Smooth muscle cell (in vitro differentiated cells): ENCODE measurements at regions not wholly inside any gene's neighbourhood (a gene's known extent, or its start where the extent isn't known, plus 50 kb on each side); places are given as distances from the start of the nearest gene placed in this dataset.
"Not testable (repeated sequence)": the region's sequence is repeated elsewhere in the genome, so short reads cannot be mapped to it uniquely, and the experiment has no call there.

Experiments used
- DNase-seq: peaks from one replicate; lab custom pipeline; 2025; ENCODE audit not compliant: unreplicated experiment; lab: John Stamatoyannopoulos, UW
- H2AFZ ChIP-seq: fragments of 200-600 bp; sonication (generic); 2 replicates; pipeline ENCODE4 v1.6.0; 2016; ENCODE audit warnings: antibody characterized with exemption, low read depth, mild to moderate bottlenecking
- H3F3A ChIP-seq: fragments of 200-600 bp; sonication (generic); 2 replicates; pipeline ENCODE4 v1.6.0; 2017; ENCODE audit warnings: antibody characterized with exemption, low read depth
- H3K27ac ChIP-seq: fragments of 200-600 bp; sonication (generic); 2 replicates; pipeline ENCODE4 v1.5.1; 2016; ENCODE audit warnings: low read depth, mild to moderate bottlenecking
- H3K27me3 ChIP-seq: fragments of 200-600 bp; sonication (generic); 2 replicates; pipeline ENCODE4 v1.6.1; 2016; ENCODE audit warnings: low read depth, mild to moderate bottlenecking
- H3K36me3 ChIP-seq: fragments of 200-600 bp; sonication (generic); 2 replicates; pipeline ENCODE4 v1.5.1; 2016; ENCODE audit warnings: low read depth
- H3K4me1 ChIP-seq: fragments of 200-600 bp; sonication (generic); 2 replicates; pipeline ENCODE4 v1.5.1; 2016; ENCODE audit warnings: low read depth
- H3K4me2 ChIP-seq: fragments of 200-600 bp; sonication (generic); 2 replicates; pipeline ENCODE4 v1.6.0; 2016; ENCODE audit warnings: mild to moderate bottlenecking
- H3K4me3 ChIP-seq: fragments of 200-600 bp; sonication (generic); 2 replicates; pipeline ENCODE4 v1.5.1; 2016; ENCODE audit warnings: mild to moderate bottlenecking
- H3K79me2 ChIP-seq: fragments of 200-600 bp; sonication (generic); 2 replicates; pipeline ENCODE4 v1.6.0; 2016; ENCODE audit warnings: low read depth, mild to moderate bottlenecking
- H3K9ac ChIP-seq: fragments of 200-600 bp; sonication (generic); 2 replicates; pipeline ENCODE4 v1.6.0; 2016; ENCODE audit warnings: low read depth
- H3K9me3 ChIP-seq: fragments of 200-600 bp; sonication (generic); replicated peaks from 2 replicates; pipeline ENCODE4 v1.5.1; 2016; ENCODE audit warnings: low read depth
- H4K20me1 ChIP-seq: fragments of 200-600 bp; sonication (generic); 2 replicates; pipeline ENCODE4 v1.6.0; 2016; ENCODE audit warnings: low read depth
- WGBS: methylation state at CpG from one replicate; pipeline ENCODE4 v1.1.7; 2016; ENCODE audit warnings: low lambda C conversion rate; 5-methylcytosine and 5-hydroxymethylcytosine counted together
- TF ChIP-seq, protein P1 (sequence below): fragments of 200-600 bp; sonication (generic); IDR thresholded peaks from 2 replicates; pipeline ENCODE4 v1.5.1; 2017; ENCODE audit warnings: borderline replicate concordance, mild to moderate bottlenecking, antibody characterized with exemption; ENCODE audit not compliant: insufficient read depth, poor library complexity, severe bottlenecking

DNA sequence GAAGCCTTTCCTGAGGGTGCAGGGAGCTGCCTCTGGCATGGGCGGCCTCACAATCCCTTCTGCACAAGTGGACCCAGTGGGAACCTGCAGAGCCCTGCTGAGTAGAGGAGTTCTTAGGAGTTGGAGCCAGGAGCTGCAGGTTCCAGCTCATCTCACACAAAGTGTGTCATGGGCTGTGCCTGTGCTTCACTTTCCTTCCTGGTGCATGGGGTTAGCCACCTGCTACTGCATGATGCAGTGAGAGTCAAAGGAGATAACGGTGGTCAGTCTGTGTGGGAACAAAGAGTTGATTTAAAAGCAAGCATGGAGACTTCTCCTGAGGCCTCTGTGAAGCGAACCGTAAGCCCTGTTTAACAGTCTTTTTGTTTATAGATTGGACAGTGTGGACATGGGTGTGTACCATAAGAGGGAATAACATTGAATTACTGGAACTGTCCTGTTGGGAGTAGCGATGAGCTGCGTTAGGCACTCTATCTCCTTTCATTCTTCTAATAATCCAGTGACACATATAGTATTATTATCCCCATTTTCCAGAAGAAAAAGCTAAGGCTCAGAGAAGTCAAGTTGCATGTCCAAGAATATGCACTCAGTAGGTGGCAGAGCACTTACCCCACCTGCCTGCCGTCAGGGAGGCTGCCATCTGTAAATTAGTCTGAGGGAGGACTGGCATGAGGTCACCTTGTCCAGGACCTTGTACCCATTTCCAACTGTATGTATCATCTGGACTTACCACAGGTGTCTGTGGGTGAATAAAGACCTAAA lies 68.7 kb upstream of the PRR23C start:
- Histone ChIP-seq H2AFZ (no peak overlapping the region), H3K79me2 (no peaks in the 10 kb centered on the region), H4K20me1 (no peaks in the 10 kb centered on the region), H3K27ac (no peak overlapping the region), H3K4me1 (no peaks in the 10 kb centered on the region), H3K27me3 (peaks cover 28% of the 10 kb centered on the region), H3K4me3 (no peak overlapping the region), H3K36me3 (no peaks in the 10 kb centered on the region), H3K4me2 (no peak overlapping the region), H3F3A (no peaks in the 10 kb centered on the region), H3K9me3 (no peaks in the 10 kb centered on the region), H3K9ac (no peak overlapping the region)
- TF ChIP-seq, protein P1, sequence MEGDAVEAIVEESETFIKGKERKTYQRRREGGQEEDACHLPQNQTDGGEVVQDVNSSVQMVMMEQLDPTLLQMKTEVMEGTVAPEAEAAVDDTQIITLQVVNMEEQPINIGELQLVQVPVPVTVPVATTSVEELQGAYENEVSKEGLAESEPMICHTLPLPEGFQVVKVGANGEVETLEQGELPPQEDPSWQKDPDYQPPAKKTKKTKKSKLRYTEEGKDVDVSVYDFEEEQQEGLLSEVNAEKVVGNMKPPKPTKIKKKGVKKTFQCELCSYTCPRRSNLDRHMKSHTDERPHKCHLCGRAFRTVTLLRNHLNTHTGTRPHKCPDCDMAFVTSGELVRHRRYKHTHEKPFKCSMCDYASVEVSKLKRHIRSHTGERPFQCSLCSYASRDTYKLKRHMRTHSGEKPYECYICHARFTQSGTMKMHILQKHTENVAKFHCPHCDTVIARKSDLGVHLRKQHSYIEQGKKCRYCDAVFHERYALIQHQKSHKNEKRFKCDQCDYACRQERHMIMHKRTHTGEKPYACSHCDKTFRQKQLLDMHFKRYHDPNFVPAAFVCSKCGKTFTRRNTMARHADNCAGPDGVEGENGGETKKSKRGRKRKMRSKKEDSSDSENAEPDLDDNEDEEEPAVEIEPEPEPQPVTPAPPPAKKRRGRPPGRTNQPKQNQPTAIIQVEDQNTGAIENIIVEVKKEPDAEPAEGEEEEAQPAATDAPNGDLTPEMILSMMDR: no peak
- DNase-seq: no peak
- WGBS: 59% methylated on average over 7 of the region's 7 CpGs

GRCh38 chr3:139113993-139114375 lies 69.3 kb upstream of the PRR23C start:
- 87% methylated on average over 4 of the region's 4 CpGs for WGBS
- TF ChIP-seq, protein P1: no peak
- no peak overlapping the region for H3K4me3 ChIP-seq

DNA sequence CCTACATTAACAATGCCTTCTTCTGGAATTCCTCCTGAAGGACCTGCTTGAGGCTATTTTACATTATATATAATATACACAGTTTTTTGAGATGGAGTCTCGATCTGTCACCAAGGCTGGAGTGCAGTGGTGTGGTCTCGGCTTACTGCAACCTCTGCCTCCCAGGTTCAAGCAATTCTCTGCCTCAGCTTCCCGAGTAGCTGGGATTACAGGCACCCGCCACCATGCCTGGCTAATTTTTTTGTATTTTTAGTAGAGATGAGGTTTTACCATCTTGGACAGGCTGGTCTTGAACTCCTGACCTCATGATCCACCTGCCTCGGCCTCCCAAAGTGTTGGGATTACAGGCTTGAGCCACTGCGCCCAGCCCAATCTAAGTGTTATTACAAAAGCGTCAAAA lies 71.9 kb upstream of the PRR23C start:
- not testable (repeated sequence) for H3K27me3 ChIP-seq, H4K20me1 ChIP-seq, H2AFZ ChIP-seq, H3K4me1 ChIP-seq, H3K4me3 ChIP-seq, H3K79me2 ChIP-seq, H3K9me3 ChIP-seq, H3F3A ChIP-seq, DNase-seq, H3K36me3 ChIP-seq, H3K9ac ChIP-seq, H3K27ac ChIP-seq, H3K4me2 ChIP-seq
- WGBS: 95% methylated on average over 7 of the region's 7 CpGs

More at GRCh38 chr3:139113993-139114375, 69.3 kb upstream of the PRR23C start:
- no peak for DNase-seq
- H3K4me2 ChIP-seq: no peak overlapping the region
- no peak overlapping the region for H3K27ac ChIP-seq
- H3K79me2 ChIP-seq: no peaks in the 10 kb centered on the region
- H3K36me3 ChIP-seq: no peaks in the 10 kb centered on the region
- no peak overlapping the region for H2AFZ ChIP-seq
- H3K9ac ChIP-seq: no peak overlapping the region
- no peaks in the 10 kb centered on the region for H3F3A ChIP-seq
- H3K27me3 ChIP-seq: peaks cover 28% of the 10 kb centered on the region
- no peaks in the 10 kb centered on the region for H3K4me1 ChIP-seq
- no peaks in the 10 kb centered on the region for H3K9me3 ChIP-seq
- no peaks in the 10 kb centered on the region for H4K20me1 ChIP-seq

- H3K4me3 ChIP-seq: no peak overlapping the region
- DNase-seq: no peak
- no peaks in the 10 kb centered on the region for H3K79me2 ChIP-seq
- H3K27ac ChIP-seq: no peak overlapping the region
- no peak overlapping the region for H2AFZ ChIP-seq
- H4K20me1 ChIP-seq: no peaks in the 10 kb centered on the region
- H3F3A ChIP-seq: no peaks in the 10 kb centered on the region
- H3K9ac ChIP-seq: no peak overlapping the region
- H3K4me1 ChIP-seq: no peaks in the 10 kb centered on the region
- 48% methylated on average over 1 of the region's 1 CpG for WGBS
- H3K9me3 ChIP-seq: no peaks in the 10 kb centered on the region
- peaks cover 7% of the 10 kb centered on the region for H3K27me3 ChIP-seq
- TF ChIP-seq, protein P1: no peak
- H3K36me3 ChIP-seq: no peaks in the 10 kb centered on the region
- H3K4me2 ChIP-seq: peak overlapping the region; percentile 2
These were observed 72.5 kb upstream of the PRR23C start for GRCh38 chr3:139117136-139117675.
